ENCODE measurements at regions not wholly inside any gene's neighbourhood (a gene's known extent, or its start where the extent isn't known, plus 50 kb on each side); places are given as distances from the start of the nearest gene placed in this dataset.

GRCh38 chr1:193472430-193472829 lies 286.0 kb upstream of the B3GALT2 start:
- TF ChIP-seq, protein P1, sequence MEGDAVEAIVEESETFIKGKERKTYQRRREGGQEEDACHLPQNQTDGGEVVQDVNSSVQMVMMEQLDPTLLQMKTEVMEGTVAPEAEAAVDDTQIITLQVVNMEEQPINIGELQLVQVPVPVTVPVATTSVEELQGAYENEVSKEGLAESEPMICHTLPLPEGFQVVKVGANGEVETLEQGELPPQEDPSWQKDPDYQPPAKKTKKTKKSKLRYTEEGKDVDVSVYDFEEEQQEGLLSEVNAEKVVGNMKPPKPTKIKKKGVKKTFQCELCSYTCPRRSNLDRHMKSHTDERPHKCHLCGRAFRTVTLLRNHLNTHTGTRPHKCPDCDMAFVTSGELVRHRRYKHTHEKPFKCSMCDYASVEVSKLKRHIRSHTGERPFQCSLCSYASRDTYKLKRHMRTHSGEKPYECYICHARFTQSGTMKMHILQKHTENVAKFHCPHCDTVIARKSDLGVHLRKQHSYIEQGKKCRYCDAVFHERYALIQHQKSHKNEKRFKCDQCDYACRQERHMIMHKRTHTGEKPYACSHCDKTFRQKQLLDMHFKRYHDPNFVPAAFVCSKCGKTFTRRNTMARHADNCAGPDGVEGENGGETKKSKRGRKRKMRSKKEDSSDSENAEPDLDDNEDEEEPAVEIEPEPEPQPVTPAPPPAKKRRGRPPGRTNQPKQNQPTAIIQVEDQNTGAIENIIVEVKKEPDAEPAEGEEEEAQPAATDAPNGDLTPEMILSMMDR (conservative IDR thresholded peaks at IDR 0.05): no peak
- TF ChIP-seq EZH2 (IDR thresholded peaks at IDR 0.05; ENCODE audit: low read depth): no peak

Measured in PC-9 (cell line).